Hepatocyte (in vitro differentiated cells): ENCODE measurements at regions not wholly inside any gene's neighbourhood (a gene's known extent, or its start where the extent isn't known, plus 50 kb on each side); places are given as distances from the start of the nearest gene placed in this dataset.

Experiments used
- DNase-seq: peaks from one replicate; pipeline ENCODE4 v3.0.0-alpha.2; 2016; ENCODE audit warnings: low spot score
- H2AFZ ChIP-seq: fragments of 200-600 bp; sonication (generic); 2 replicates; pipeline ENCODE4 v1.6.0; 2016; ENCODE audit warnings: antibody characterized with exemption, mild to moderate bottlenecking
- H3K27ac ChIP-seq: fragments of 200-600 bp; sonication (generic); 2 replicates; pipeline ENCODE4 v1.5.1; 2016; ENCODE audit warnings: mild to moderate bottlenecking
- H3K27me3 ChIP-seq: fragments of 200-600 bp; sonication (generic); 2 replicates; pipeline ENCODE4 v1.6.1; 2016
- H3K36me3 ChIP-seq: fragments of 200-600 bp; sonication (generic); replicated peaks from 2 replicates; pipeline ENCODE4 v1.5.1; 2016; ENCODE audit warnings: low read depth; ENCODE audit not compliant: insufficient read depth
- H3K4me1 ChIP-seq: fragments of 200-600 bp; sonication (generic); 2 replicates; pipeline ENCODE4 v1.5.1; 2016; ENCODE audit warnings: mild to moderate bottlenecking, moderate library complexity; ENCODE audit not compliant: insufficient read depth
- H3K4me2 ChIP-seq: fragments of 200-600 bp; sonication (generic); 2 replicates; pipeline ENCODE4 v1.6.0; 2016
- H3K4me3 ChIP-seq: fragments of 200-600 bp; sonication (generic); 2 replicates; pipeline ENCODE4 v1.5.1; 2016; ENCODE audit warnings: mild to moderate bottlenecking
- H3K79me2 ChIP-seq: fragments of 200-600 bp; sonication (generic); 2 replicates; pipeline ENCODE4 v1.6.0; 2017; ENCODE audit warnings: mild to moderate bottlenecking
- H3K9me2 ChIP-seq: fragments of 200-600 bp; sonication (generic); replicated peaks from 2 replicates; pipeline ENCODE4 v1.6.0; 2017; ENCODE audit warnings: mild to moderate bottlenecking; ENCODE audit not compliant: insufficient read depth
- H3K9me3 ChIP-seq: fragments of 200-600 bp; sonication (generic); 2 replicates; pipeline ENCODE4 v1.5.1; 2016; ENCODE audit warnings: low read depth, mild to moderate bottlenecking
- H4K20me1 ChIP-seq: fragments of 200-600 bp; sonication (generic); 2 replicates; pipeline ENCODE4 v1.6.0; 2016; ENCODE audit warnings: mild to moderate bottlenecking; ENCODE audit not compliant: insufficient read depth, poor library complexity, severe bottlenecking
- CTCF ChIP-seq: fragments of 200-600 bp; sonication (generic); IDR thresholded peaks from 2 replicates; pipeline ENCODE4 v1.5.1; 2016; ENCODE audit warnings: antibody characterized with exemption, mild to moderate bottlenecking; ENCODE audit not compliant: poor library complexity
- EZH2 ChIP-seq: fragments of 200-600 bp; sonication (generic); IDR thresholded peaks from 2 replicates; pipeline ENCODE4 v1.6.1; 2016; ENCODE audit warnings: antibody characterized with exemption, mild to moderate bottlenecking, borderline replicate concordance
- EZH2phosphoT487 ChIP-seq: fragments of 200-600 bp; sonication (generic); IDR thresholded peaks from one replicate; pipeline ENCODE4 v1.6.1; 2018; ENCODE audit warnings: antibody characterized with exemption, mild to moderate bottlenecking, low read depth, moderate library complexity; ENCODE audit not compliant: unreplicated experiment, severe bottlenecking
- WGBS: methylation state at CpG from one replicate; pipeline ENCODE4 v1.1.6; 2016; ENCODE audit warnings: low lambda C conversion rate; ENCODE audit errors: missing lambda C conversion rate; 5-methylcytosine and 5-hydroxymethylcytosine counted together

GRCh38 chr6:134757911-134758361, 192.0 kb downstream of the ALDH8A1 start:
- Histone ChIP-seq H4K20me1 (no peaks in the 10 kb centered on the region), H3K4me3 (no peak overlapping the region), H3K9me3 (no peaks in the 10 kb centered on the region), H3K4me1 (peaks cover 13% of the 10 kb centered on the region), H3K4me2 (no peak overlapping the region), H2AFZ (no peak overlapping the region), H3K27me3 (no peaks in the 10 kb centered on the region), H3K9me2 (no peaks in the 10 kb centered on the region), H3K79me2 (no peaks in the 10 kb centered on the region), H3K36me3 (no peaks in the 10 kb centered on the region), H3K27ac (peak overlapping the region; percentile 22)
- peak; percentile 13 for DNase-seq
- no peak for TF ChIP-seq EZH2
- no peak for TF ChIP-seq EZH2phosphoT487
- 27% methylated on average over 1 of the region's 1 CpG for WGBS

GRCh38 chr6:134756374-134757025, 193.4 kb downstream of the ALDH8A1 start:
- 90% methylated on average over 2 of the region's 2 CpGs for WGBS
- Histone ChIP-seq H3K9me2 (no peaks in the 10 kb centered on the region), H4K20me1 (no peaks in the 10 kb centered on the region), H3K27ac (no peak overlapping the region), H3K27me3 (no peaks in the 10 kb centered on the region), H3K9me3 (no peaks in the 10 kb centered on the region), H3K4me3 (no peak overlapping the region), H3K36me3 (no peaks in the 10 kb centered on the region), H2AFZ (no peak overlapping the region), H3K79me2 (no peaks in the 10 kb centered on the region), H3K4me2 (no peak overlapping the region), H3K4me1 (peaks cover 6% of the 10 kb centered on the region)
- TF ChIP-seq EZH2phosphoT487 (no peak), CTCF (no peak), EZH2 (no peak)
- no peak for DNase-seq

GRCh38 chr6:134754013-134754690, 195.7 kb downstream of the ALDH8A1 start:
- H3K4me1 ChIP-seq = peaks cover 6% of the 10 kb centered on the region
- DNase-seq = no peak
- H3K27ac ChIP-seq = no peak overlapping the region
- no peak overlapping the region for H3K4me2 ChIP-seq
- TF ChIP-seq EZH2 (no peak), CTCF (no peak), EZH2phosphoT487 (no peak)
- H3K27me3 ChIP-seq = no peaks in the 10 kb centered on the region
- H3K9me2 ChIP-seq = no peaks in the 10 kb centered on the region
- 88% methylated on average over 4 of the region's 4 CpGs for WGBS
- no peaks in the 10 kb centered on the region for H3K79me2 ChIP-seq
- no peaks in the 10 kb centered on the region for H3K36me3 ChIP-seq
- H2AFZ ChIP-seq = no peak overlapping the region
- no peaks in the 10 kb centered on the region for H3K9me3 ChIP-seq
- H3K4me3 ChIP-seq = no peak overlapping the region
- no peaks in the 10 kb centered on the region for H4K20me1 ChIP-seq

GRCh38 chr6:134753001-134753400, 196.9 kb downstream of the ALDH8A1 start:
- Histone ChIP-seq H4K20me1 (no peaks in the 10 kb centered on the region), H3K4me3 (no peak overlapping the region), H3K79me2 (no peaks in the 10 kb centered on the region), H2AFZ (no peak overlapping the region), H3K27ac (no peak overlapping the region), H3K4me1 (no peaks in the 10 kb centered on the region), H3K36me3 (no peaks in the 10 kb centered on the region), H3K27me3 (no peaks in the 10 kb centered on the region), H3K4me2 (no peak overlapping the region), H3K9me2 (no peaks in the 10 kb centered on the region), H3K9me3 (no peaks in the 10 kb centered on the region)
- TF ChIP-seq EZH2phosphoT487 (no peak), CTCF (no peak), EZH2 (no peak)
- no peak for DNase-seq
- 48% methylated on average over 4 of the region's 4 CpGs for WGBS
